ENCODE measurements at regions not wholly inside any gene's neighbourhood (a gene's known extent, or its start where the extent isn't known, plus 50 kb on each side); places are given as distances from the start of the nearest gene placed in this dataset.

- Histone ChIP-seq H3K23ac (ENCODE audit: insufficient read length, low read depth, low read length) (no peak overlapping the region), H4K20me1 (ENCODE audit: control insufficient read depth, insufficient read depth, insufficient read length) (no peaks in the 10 kb centered on the region), H3K27me3 (ENCODE audit: insufficient read depth, low read length) (no peaks in the 10 kb centered on the region), H3K18ac (ENCODE audit: insufficient read length, low read depth, low read length) (no peak overlapping the region), H2BK12ac (ENCODE audit: insufficient read length, low read depth, low read length) (no peak overlapping the region), H2BK120ac (ENCODE audit: low read depth, low read length, poor library complexity, severe bottlenecking) (no peak overlapping the region), H2BK15ac (ENCODE audit: low read depth, low read length) (no peak overlapping the region), H3K56ac (ENCODE audit: insufficient read length, low read depth, low read length) (no peak overlapping the region), H2AFZ (ENCODE audit: low read length) (no peak overlapping the region), H3K79me2 (ENCODE audit: insufficient read depth, low read length) (no peaks in the 10 kb centered on the region), H2BK20ac (ENCODE audit: low read depth, low read length, poor library complexity, severe bottlenecking) (no peak overlapping the region), H3K4me2 (ENCODE audit: insufficient read depth, insufficient read length, low read length) (no peak overlapping the region), H3K27ac (ENCODE audit: insufficient read length, low read depth, low read length) (no peak overlapping the region), H4K5ac (ENCODE audit: insufficient read length, low read depth, low read length) (no peak overlapping the region), H4K91ac (ENCODE audit: insufficient read length, low read depth, low read length) (no peak overlapping the region), H3K23me2 (ENCODE audit: insufficient read length, low read depth, low read length, poor library complexity, severe bottlenecking) (no peaks in the 10 kb centered on the region), H2BK5ac (ENCODE audit: insufficient read length, low read length) (no peak overlapping the region), H3T11ph (ENCODE audit: low read length) (no peak overlapping the region), H3K4me1 (ENCODE audit: insufficient read depth, low read length) (peaks cover 4% of the 10 kb centered on the region; the same call in 1 of the 2 replicates), H2AK5ac (ENCODE audit: insufficient read length, low read length) (no peak overlapping the region), H3K79me1 (ENCODE audit: insufficient read depth, low read depth, low read length, poor library complexity, severe bottlenecking) (no peaks in the 10 kb centered on the region), H3K9ac (ENCODE audit: extremely low read depth, insufficient read length, low read length) (no peak overlapping the region), H3K9me3 (ENCODE audit: control insufficient read depth, low read depth, low read length) (no peaks in the 10 kb centered on the region), H3K4ac (ENCODE audit: low read depth, low read length) (no peak overlapping the region), H4K8ac (replicated peaks; ENCODE audit: insufficient read length, low read depth, low read length) (no peak overlapping the region), H3K14ac (ENCODE audit: insufficient read depth, low read length) (no peak overlapping the region)
- peaks cover 2 to 25% (median 20%) of the 10 kb centered on the region in 3 experiments; a peak in 6 of 7 replicates for H3K36me3 Mint-ChIP-seq (ENCODE audit: insufficient read depth in 1 of 3, low read depth in 3 of 3)
- peaks cover 15 to 26% of the 10 kb centered on the region in 2 experiments for H3K9me3 Mint-ChIP-seq
- DNase-seq: no peak
- no peaks in the 10 kb centered on the region for H3K27me3 Mint-ChIP-seq (ENCODE audit: low read depth)
- H3K4me3 Mint-ChIP-seq: no peak overlapping the region
- no CpG with 5 or more reads among the region's 2 CpGs for WGBS (ENCODE audit: extremely low coverage, insufficient read length, low lambda C conversion rate)
- no peak overlapping the region for H3K27ac Mint-ChIP-seq
- TF ChIP-seq, protein P1, sequence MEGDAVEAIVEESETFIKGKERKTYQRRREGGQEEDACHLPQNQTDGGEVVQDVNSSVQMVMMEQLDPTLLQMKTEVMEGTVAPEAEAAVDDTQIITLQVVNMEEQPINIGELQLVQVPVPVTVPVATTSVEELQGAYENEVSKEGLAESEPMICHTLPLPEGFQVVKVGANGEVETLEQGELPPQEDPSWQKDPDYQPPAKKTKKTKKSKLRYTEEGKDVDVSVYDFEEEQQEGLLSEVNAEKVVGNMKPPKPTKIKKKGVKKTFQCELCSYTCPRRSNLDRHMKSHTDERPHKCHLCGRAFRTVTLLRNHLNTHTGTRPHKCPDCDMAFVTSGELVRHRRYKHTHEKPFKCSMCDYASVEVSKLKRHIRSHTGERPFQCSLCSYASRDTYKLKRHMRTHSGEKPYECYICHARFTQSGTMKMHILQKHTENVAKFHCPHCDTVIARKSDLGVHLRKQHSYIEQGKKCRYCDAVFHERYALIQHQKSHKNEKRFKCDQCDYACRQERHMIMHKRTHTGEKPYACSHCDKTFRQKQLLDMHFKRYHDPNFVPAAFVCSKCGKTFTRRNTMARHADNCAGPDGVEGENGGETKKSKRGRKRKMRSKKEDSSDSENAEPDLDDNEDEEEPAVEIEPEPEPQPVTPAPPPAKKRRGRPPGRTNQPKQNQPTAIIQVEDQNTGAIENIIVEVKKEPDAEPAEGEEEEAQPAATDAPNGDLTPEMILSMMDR (conservative IDR thresholded peaks at IDR 0.05): no peak
- H3K4me1 Mint-ChIP-seq: peaks cover 32 to 47% of the 10 kb centered on the region in 2 experiments
Measured at GRCh38 chr1:66434096-66434495, 99.9 kb upstream of the SGIP1 start.

Measured in H9 (cell line).